ENCODE measurements at regions not wholly inside any gene's neighbourhood (a gene's known extent, or its start where the extent isn't known, plus 50 kb on each side); places are given as distances from the start of the nearest gene placed in this dataset.

DNA sequence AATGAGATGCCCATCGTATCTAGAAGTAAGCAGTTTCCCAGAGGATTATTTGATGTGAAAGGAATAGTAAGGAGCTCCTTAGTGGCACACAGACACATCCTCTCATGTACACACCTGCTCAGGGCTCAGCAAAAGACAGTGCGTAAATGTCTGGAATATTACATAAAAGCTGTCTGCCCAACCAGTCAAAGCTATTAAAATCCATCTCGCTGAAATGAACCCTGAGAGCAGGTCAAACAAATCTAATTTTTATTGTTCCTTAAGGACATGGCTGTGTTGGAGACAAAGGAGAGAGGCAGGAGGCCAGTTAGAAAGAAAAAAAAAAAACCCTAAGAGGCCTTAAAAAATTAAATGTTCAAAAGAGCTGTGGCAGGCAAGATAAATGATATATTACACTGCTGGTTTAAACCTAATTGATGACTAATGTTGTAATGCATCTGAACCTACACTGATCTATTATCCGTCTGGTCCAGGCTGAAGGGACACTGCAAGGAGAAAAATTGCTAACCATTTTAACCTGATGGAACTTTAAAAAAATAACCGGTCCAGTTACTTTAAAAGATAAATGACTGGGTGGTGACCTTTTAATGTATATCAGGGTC is 58.5 kb upstream of the FGGY start:
- H3K27ac ChIP-seq, result no peak overlapping the region
- 96% methylated on average over 4 of the region's 5 CpGs for WGBS (ENCODE audit: insufficient coverage, low coverage, low lambda C conversion rate, missing lambda C conversion rate)

DNA sequence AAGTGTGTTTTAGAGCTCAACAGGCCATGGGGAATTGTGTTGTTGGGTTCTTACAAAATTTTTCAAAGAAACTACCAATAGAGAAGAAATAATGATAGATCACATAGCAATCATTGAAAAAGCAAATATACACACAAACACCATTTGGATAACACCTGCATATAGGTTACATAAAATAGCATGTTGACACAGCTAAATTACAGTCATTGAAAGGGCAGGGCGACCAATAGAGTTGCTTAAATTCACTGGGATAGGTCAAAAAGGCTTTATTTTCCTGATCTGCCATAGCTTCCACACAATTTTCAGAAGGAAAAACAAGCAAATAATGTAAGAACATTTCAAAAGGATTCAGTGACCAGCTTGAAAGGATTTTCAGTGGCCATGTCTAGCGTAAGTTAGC is 57.9 kb upstream of the FGGY start:
- 65% methylated on average over 2 of the region's 2 CpGs for WGBS (ENCODE audit: insufficient coverage, low coverage, low lambda C conversion rate, missing lambda C conversion rate)
- intact Hi-C loops (cut with DNase I), result no loop called here
- no peak for DNase-seq

More for the DNA sequence above, 58.5 kb upstream of the FGGY start:
- no peak overlapping the region for H3K4me3 ChIP-seq
- H3K27me3 ChIP-seq, result no peaks in the 10 kb centered on the region
- intact Hi-C loops (cut with DNase I), result no loop called here
- H3K9me3 ChIP-seq, result no peaks in the 10 kb centered on the region
- ATAC-seq (no peak), DNase-seq (no peak)
- no peaks in the 10 kb centered on the region for H3K4me1 ChIP-seq
- H3K36me3 ChIP-seq, result no peaks in the 10 kb centered on the region
- TF ChIP-seq, protein P1, sequence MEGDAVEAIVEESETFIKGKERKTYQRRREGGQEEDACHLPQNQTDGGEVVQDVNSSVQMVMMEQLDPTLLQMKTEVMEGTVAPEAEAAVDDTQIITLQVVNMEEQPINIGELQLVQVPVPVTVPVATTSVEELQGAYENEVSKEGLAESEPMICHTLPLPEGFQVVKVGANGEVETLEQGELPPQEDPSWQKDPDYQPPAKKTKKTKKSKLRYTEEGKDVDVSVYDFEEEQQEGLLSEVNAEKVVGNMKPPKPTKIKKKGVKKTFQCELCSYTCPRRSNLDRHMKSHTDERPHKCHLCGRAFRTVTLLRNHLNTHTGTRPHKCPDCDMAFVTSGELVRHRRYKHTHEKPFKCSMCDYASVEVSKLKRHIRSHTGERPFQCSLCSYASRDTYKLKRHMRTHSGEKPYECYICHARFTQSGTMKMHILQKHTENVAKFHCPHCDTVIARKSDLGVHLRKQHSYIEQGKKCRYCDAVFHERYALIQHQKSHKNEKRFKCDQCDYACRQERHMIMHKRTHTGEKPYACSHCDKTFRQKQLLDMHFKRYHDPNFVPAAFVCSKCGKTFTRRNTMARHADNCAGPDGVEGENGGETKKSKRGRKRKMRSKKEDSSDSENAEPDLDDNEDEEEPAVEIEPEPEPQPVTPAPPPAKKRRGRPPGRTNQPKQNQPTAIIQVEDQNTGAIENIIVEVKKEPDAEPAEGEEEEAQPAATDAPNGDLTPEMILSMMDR (IDR thresholded peaks at IDR 0.05), result no peak
- TF ChIP-seq POLR2A (IDR thresholded peaks at IDR 0.05), result no peak

DNA sequence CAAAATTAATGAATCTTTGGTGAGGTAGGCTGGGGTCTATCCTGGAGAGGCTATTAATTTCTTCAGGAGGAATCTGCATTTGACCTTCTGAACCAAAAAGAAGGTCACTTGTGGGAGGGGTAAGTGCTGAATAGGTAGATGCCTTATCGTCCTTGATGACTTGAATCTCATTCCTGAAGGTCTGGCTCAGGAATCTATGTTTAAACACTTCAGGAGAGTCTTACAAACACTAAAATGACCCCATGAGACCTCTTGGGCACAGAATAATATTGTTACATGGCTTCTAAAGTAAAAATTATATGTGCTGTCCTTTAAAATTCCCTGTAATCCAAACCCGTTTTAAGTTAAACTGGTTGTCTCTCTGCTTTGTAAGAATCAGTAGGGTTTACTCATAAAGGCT is 55.0 kb upstream of the FGGY start:
- Histone ChIP-seq H3K4me1 (no peaks in the 10 kb centered on the region), H3K36me3 (no peaks in the 10 kb centered on the region), H3K27me3 (no peaks in the 10 kb centered on the region), H3K9me3 (no peaks in the 10 kb centered on the region), H3K27ac (no peak overlapping the region), H3K4me3 (no peak overlapping the region)
- no peak for TF ChIP-seq POLR2A (IDR thresholded peaks at IDR 0.05)
- TF ChIP-seq, protein P1 (IDR thresholded peaks at IDR 0.05), result no peak
- DNase-seq (no peak), ATAC-seq (no peak)
- intact Hi-C loops (cut with DNase I), result no loop called here
- 97% methylated on average over 2 of the region's 2 CpGs for WGBS (ENCODE audit: insufficient coverage, low coverage, low lambda C conversion rate, missing lambda C conversion rate)

More for the DNA sequence above, 57.9 kb upstream of the FGGY start:
- TF ChIP-seq, protein P1 (IDR thresholded peaks at IDR 0.05), result no peak
- no peak for TF ChIP-seq POLR2A (IDR thresholded peaks at IDR 0.05)
- Histone ChIP-seq H3K36me3 (no peaks in the 10 kb centered on the region), H3K4me1 (no peaks in the 10 kb centered on the region), H3K27me3 (no peaks in the 10 kb centered on the region), H3K27ac (no peak overlapping the region), H3K9me3 (no peaks in the 10 kb centered on the region), H3K4me3 (no peak overlapping the region)
- no peak for ATAC-seq

DNA sequence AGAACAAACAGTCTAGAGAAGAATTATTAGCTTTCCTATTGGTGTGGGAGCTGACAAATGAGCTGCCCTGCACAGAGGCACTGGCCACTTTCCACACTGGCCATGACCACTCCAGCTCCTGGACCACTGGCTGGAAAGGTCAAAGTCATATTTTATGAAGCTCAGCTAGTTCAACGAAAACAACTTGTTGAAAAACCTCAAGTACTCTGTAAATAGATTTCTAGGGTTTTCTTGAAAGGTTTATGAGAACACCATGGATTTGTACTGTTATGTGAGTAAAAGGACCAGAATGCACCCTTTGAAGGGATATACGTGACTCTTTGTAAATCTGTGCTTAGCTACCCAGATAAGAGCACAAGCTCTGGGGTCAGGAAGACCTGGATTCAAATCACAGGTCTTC is 54.5 kb upstream of the FGGY start:
- H3K36me3 ChIP-seq, result no peaks in the 10 kb centered on the region
- TF ChIP-seq, protein P1 (IDR thresholded peaks at IDR 0.05), result no peak
- no peak for TF ChIP-seq POLR2A (IDR thresholded peaks at IDR 0.05)
- no peaks in the 10 kb centered on the region for H3K27me3 ChIP-seq
- H3K4me1 ChIP-seq, result no peaks in the 10 kb centered on the region
- WGBS (ENCODE audit: insufficient coverage, low coverage, low lambda C conversion rate, missing lambda C conversion rate), result 30% methylated on average over 1 of the region's 2 CpGs
- ATAC-seq (no peak), DNase-seq (no peak)
- intact Hi-C loops (cut with DNase I), result no loop called here
- no peak overlapping the region for H3K27ac ChIP-seq
- H3K4me3 ChIP-seq, result no peak overlapping the region
- no peaks in the 10 kb centered on the region for H3K9me3 ChIP-seq

DNA sequence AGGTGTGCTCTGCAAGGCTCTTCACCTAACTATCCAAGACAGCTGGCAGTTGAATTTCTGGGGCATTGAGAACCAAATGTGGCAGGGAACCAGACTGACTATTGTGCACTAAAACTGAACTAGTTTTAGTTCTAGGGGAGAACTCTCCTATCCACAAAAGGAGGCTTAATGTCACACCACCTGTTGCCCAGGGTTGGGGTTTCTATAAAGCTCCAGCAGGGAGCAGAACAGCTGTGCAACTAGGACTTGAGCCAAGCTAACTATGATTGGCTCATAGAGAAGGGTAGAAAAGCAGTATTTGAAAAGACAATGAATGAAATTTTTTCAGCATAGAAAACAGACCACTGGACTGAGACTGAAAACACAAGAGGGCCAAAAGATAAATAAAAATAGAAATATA is 53.3 kb upstream of the FGGY start:
- Histone ChIP-seq H3K9me3 (no peaks in the 10 kb centered on the region), H3K4me3 (no peak overlapping the region), H3K27me3 (no peaks in the 10 kb centered on the region), H3K4me1 (no peaks in the 10 kb centered on the region), H3K36me3 (no peaks in the 10 kb centered on the region), H3K27ac (no peak overlapping the region)
- DNase-seq (no peak), ATAC-seq (no peak)
- intact Hi-C loops (cut with DNase I), result no loop called here
- TF ChIP-seq POLR2A (IDR thresholded peaks at IDR 0.05), result no peak
- TF ChIP-seq, protein P1 (IDR thresholded peaks at IDR 0.05), result no peak
